Esophagus mucosa (tissue), 1 donor: ENCODE measurements at regions not wholly inside any gene's neighbourhood (a gene's known extent, or its start where the extent isn't known, plus 50 kb on each side); places are given as distances from the start of the nearest gene placed in this dataset.
A peak's percentile ranks its signal among the peaks of the same experiment; 100 is the strongest.

Experiments
- ATAC-seq: fragments of 200-7000 bp; cut with Tn5 transposase; one replicate; pipeline ENCODE4 v1.9.1; 2020
- donor health status: DM: yes; HTN: yes; CAD: no.

- ATAC-seq = no peak
These were observed 200.1 kb upstream of the GUCY1A2 start for GRCh38 chr11:107218123-107219013.

- ATAC-seq = no peak
These were observed 199.2 kb upstream of the GUCY1A2 start for GRCh38 chr11:107217444-107217843.

- no peak for ATAC-seq
These were observed 196.7 kb upstream of the GUCY1A2 start for GRCh38 chr11:107215010-107215409.

DNA sequence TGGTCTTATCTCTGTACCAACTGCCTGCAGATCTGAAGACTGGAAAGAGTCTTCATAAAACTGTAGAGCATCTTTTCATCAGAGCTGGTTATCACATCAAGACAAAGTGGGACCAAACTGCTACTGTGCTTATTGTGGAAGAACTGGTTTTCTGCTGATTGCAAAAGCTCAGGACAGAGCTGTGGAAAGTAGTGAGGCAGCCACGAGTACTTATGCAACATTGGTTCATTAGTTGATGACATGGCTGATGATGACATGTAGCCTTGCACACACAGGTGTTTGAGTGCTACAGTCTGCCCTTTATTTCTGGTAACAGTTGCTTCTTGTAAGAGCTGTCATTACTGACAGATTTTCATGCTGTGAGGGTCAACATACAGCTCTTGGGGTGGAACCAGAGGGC is 185.4 kb upstream of the GUCY1A2 start:
- ATAC-seq = peak; percentile 37

DNA sequence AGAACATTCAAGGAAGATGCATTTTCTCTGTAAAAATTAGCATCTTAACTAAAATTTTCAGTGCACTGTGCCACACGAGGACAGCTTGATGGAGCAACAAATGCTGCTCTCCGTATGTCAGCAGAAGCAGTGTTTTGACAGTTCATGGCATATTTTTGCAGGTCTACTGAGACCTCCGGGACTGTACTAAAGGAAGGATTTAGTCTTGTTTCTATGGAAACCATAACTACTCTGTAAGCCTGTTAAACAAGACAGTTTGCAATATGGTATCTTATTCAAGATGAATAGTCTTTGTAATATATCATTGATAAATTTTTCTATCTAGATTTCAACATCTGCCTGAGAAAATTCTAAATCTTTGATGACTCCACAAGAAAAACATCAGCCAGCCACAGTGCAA is 184.0 kb upstream of the GUCY1A2 start:
- ATAC-seq = no peak

DNA sequence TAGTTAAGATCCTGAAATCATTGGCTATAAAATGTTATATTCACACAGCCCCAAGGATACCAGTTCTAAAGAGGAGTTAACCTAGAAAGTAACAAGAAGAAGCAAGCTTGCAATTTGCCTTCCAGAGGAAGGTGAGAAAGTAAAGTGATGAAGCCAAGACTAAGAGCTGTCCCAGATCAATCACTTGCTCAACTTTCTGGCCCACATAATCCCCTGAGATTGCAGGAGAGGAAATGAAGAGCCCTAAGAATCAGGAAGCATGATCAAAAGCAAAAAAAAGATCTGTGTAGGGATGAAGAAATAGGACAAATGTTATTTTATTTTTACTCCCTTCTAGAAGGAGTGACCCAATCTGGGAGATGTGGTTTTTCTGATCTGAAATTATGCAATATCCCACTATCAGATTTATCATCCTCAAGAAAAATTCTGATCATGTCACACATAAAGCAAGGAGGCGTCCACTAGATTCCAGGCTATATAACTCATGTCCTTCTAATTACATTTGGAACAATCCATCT is 180.3 kb upstream of the GUCY1A2 start:
- no peak for ATAC-seq

- ATAC-seq = no peak
These were observed 179.7 kb upstream of the GUCY1A2 start for GRCh38 chr11:107197932-107198331.

GRCh38 chr11:107196732-107197131 is 178.5 kb upstream of the GUCY1A2 start:
- no peak for ATAC-seq

DNA sequence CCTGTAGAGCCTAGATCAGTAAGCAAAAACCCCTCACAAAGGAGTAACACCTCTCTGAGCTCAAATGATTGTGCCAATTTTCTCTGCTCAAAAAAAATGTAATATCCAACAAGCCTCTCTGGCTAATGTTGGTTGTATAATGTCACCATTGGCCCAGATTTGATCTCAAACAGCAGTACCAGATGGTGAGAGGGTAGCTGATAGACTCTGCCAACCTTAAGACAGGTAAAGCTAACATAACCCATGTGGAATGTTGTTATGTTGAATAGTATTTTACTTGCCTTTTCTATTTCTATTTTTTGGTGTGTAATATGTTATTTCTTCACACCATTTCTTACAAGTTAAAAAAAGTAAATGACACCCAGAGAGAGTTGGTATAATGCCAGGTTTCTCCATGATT is 166.7 kb upstream of the GUCY1A2 start:
- ATAC-seq = no peak

- no peak for ATAC-seq
These were observed 165.7 kb upstream of the GUCY1A2 start for GRCh38 chr11:107183953-107184352.

DNA sequence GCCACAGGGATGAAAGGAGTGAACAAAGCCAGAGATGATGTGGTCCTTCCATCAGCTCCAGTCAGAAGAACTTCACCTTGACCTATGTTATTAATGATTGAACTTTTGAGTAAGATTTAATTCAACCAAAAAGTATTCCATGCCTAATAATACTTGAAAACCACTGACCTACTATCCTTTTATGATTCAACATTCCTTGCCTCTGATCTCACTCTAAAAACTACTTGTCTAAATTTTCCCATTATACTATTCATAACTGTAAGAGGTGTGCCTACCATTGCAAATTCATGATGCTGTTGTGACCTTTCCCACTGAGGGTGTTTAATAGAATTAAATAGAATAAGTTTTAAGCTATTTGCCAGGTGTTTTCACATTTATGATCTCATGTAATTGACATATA is 164.7 kb upstream of the GUCY1A2 start:
- no peak for ATAC-seq

- ATAC-seq = no peak
These were observed 162.0 kb upstream of the GUCY1A2 start for GRCh38 chr11:107180236-107180635.

DNA sequence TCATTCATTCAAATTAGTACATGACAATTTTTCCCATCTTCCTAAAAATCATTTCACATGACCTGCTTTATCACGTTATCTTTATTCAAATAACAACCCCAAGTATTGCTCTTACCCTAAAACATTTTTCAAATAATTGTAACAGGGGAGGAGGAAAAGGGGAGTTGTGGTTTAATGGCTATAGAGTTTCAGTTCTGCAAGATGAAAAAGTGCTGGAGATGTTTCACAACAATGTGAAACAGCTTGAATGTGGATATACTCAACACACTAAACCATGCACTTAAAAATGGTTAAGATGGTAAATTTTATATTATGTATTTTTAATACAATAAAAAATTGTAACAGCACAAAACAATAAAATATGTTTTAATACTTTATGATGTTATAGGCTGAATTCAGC is 161.6 kb upstream of the GUCY1A2 start:
- ATAC-seq = no peak

- no peak for ATAC-seq
These were observed 158.8 kb upstream of the GUCY1A2 start for GRCh38 chr11:107177106-107177477.

DNA sequence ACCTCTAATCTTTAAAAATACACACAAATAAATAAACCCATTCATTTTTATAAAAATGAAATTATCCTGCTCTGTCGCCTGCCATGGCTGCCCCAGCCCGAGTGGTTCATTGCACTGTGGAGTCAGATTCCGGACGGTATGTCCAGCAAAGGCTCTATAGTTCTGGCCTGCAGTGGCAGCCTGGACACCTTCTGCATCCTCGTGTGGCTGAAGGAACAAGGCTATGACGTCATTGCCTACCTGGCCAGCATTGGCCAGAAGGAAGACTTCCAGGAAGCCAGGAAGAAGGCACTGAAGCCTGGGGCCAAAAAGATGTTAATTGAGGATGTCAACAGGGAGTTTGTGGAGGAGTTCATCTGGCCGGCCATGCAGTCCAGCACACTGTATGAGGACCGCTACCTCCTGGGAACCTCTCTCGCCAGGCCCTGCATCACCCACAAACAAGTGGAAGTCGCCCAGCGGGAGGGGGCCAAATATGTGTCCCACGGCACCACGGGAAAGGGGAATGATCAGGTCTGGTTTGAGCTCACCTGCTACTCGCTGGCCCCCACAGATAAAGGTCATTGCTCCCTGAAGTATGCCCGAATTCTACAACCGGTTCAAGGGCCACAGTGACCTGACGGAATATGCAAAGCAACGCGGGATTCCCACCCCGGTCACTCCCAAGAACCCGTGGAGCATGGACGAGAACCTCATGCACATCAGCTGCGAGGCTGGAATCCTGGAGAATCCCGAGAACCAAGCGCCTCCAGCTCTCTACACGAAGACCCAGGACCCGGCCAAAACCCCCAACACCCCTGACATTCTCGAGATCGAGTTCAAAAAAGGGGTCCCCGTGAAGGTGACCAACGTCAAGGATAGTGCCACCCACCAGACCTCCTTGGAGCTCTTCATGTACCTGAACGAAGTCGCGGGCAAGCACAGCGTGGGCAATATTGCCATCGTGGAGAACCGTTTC is 158.2 kb upstream of the GUCY1A2 start:
- no peak for ATAC-seq

- ATAC-seq = no peak
These were observed 156.6 kb upstream of the GUCY1A2 start for GRCh38 chr11:107174856-107175255.

GRCh38 chr11:107172996-107173395 is 154.7 kb upstream of the GUCY1A2 start:
- ATAC-seq = no peak

DNA sequence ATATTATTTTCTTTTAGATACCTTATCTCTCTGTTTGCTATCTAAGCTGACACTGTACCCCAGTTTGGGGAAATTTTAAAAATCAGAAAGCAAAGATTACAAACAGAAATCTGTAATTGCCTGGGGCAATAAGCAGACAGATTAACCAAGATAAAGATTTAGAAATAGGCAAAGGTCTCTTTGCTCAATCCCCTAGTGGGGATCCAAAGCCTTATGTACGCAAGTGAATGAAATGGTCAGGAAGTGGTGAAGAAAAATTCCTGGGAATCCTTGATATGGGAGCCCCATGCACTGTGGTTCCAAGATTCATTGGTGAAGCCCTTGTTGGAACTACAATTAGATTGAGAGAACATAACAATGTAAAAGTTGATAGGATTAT is 139.5 kb upstream of the GUCY1A2 start:
- no peak for ATAC-seq

- no peak for ATAC-seq
These were observed 139.0 kb upstream of the GUCY1A2 start for GRCh38 chr11:107157146-107157808.

GRCh38 chr11:107151579-107151978 is 133.3 kb upstream of the GUCY1A2 start:
- ATAC-seq = no peak

- ATAC-seq = no peak
These were observed 132.9 kb upstream of the GUCY1A2 start for GRCh38 chr11:107151158-107151557.

- ATAC-seq = no peak
These were observed 122.7 kb upstream of the GUCY1A2 start for GRCh38 chr11:107140983-107141382.

DNA sequence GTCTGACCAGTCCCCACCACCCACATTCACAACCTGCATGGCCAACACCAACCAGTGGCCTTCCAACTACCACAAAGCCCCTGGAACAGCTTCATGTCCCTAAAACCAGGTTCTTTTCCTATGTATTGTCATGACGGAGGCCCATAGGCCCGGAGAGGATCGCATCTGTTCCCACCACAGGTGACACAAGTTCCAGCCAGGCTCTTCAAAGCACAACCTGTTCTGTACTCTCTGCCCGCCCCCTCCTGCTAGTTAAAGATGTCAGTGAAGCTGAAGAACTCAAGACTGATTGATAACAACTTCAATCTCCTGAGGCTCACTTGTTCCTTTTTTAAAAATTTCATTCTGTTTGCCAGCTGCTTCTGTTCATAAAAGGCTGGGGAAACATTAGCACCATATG is 121.1 kb upstream of the GUCY1A2 start:
- ATAC-seq = no peak
